ENCODE measurements at regions not wholly inside any gene's neighbourhood (a gene's known extent, or its start where the extent isn't known, plus 50 kb on each side); places are given as distances from the start of the nearest gene placed in this dataset.

DNA sequence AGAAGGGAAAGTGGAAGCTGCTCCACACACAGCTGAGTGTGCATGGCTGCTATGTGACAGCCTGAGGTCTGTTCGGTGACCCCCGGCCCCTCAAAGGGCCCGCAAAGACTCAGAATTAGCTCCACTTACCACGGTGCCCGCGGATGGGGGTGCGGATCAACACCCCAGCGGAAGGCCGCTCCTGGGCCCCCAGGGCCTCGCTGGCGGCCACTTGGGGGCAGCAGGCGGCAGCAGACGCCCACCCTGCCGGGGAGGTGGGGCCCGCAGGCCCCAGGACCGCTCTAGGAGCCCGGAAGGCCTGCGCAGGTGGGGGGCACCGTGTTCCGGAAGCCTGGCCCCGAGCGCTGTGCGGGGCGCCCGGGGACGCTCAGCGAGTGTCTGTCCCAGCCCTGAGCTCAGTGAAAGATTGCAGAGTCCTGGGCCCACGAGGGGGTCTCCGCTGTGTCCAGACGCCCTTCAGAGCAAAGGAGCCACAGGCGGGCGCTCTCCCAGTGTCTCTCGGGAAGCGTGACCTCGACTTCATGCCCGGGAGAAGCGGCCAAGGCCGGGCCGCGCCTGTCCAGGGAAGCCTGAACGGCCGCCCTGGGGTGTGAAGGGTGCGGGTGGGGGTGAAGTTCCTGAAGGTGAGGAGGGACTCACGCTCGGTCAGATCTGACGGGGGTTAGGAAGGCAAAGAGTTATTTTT, 118.7 kb downstream of the VAPA start:
- DNase-seq (ENCODE audit: low read depth in 4 of 4, low spot score in 3 of 4), result peak in 2 of 4 donors; percentile 38 to 39

DNA sequence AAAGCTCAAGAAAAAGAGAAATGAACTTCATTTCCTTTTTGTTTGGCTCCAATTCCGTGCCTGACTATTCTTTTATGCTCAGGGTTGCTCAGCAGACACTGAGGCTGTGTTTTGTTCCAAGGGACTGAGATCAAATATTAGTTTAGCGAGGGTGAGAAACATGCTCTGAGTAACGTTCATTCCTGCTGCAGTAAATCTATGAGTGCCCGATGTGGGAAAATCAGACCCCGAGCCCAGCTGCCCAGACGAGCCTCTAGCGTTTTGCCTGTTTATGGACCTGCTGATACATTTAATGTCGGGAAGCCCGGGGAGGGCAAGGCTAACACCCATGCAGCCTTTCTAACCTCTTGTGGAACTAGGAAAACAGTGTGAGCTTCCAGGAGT, 119.2 kb downstream of the VAPA start:
- DNase-seq (ENCODE audit: low read depth in 4 of 4, low spot score in 3 of 4), result no peak

DNA sequence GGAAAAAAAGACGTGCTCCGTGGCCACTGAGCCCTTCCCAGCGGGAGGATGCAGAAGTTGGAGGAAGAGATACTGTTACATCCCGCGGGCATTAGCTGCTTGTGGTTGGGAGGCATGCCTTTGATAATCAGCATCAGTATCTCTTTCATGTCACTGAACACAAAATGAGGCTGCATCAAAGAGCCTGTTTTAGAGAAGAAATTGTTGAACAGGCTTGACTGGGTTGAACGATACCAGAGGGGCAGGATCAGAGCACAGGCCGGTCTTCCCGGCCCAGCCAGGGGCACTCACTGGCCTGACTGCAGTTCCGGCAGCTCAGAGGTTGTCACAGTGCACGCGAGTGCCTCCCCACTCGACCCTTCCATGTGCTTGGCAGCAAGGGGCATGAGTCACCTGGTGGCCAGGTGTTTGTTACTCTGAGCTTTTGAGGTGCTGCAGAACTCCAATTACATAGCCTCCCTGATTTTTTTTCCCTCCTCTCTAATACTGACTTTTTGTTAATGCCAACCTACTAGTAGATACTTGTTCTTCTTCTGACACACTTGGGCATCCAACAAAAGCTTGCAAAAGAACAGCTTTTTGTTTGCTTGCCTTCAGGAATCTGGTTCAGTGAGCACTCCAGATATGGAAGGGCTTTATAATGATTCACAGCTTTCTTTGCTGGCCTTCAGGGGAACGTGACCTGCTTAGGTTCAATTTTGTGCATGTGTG, 121.6 kb downstream of the VAPA start:
- no peak for DNase-seq (ENCODE audit: low read depth in 4 of 4, low spot score in 3 of 4)

DNA sequence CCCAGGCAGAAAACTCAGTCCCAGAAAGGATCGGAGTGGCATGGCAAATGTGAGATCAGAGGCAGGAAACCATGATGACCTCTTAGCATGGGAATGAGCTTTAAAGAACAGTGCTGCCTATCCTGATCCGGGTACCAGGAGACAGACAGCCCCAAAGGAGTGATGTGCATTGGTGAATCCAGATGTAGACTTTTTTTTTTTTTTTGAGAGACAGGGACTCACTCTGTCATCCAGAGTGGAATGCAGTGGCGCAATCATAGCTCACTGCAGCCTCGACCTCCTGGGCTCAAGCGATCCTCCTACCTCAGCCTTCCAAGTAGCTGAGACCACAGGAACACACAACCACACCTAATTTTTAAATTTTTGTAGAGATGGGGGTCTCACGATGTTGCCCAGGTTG, 122.7 kb downstream of the VAPA start:
- no peak for DNase-seq (ENCODE audit: low read depth in 4 of 4, low spot score in 3 of 4)

DNA sequence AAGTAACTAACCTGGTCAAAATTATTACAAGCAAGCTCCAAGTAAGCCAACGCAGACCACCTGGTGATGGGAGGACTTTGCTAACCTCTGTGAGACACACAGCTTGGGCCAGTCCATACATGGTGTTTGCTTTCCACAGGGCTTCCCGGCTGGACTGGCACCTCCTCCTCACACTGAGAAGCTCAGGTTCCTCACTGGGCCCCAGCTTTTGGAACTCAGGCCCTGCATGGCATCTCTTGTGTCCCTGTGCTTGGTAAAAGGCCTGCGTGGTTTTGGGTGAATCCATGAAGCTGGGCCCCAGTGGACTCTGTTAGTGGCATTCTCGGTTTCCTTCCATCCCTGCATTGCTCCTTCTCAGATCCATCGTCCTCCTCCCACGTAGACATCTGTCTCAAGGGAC, 123.4 kb downstream of the VAPA start:
- no peak for DNase-seq (ENCODE audit: low read depth in 4 of 4, low spot score in 3 of 4)

DNA sequence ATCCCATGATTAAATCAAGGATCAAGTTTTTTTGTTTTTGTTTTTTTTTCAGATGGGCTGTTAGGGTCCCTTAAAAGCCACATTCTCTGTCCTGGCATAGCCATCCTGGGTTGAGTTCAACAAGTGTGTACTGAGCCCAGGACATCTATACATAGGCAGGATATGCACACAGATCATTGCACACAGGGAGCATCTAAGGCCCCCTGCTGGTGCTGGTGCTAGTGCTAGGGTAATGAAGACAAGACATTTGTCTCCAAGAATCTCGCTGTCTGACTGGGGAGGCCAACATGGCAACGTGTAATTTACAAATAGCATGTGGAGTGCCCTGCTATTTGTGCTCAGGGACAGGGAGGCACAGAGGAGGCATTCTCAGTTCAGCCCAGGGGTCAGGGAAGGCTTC, 124.5 kb downstream of the VAPA start:
- DNase-seq (ENCODE audit: low read depth in 4 of 4, low spot score in 3 of 4), result no peak

DNA sequence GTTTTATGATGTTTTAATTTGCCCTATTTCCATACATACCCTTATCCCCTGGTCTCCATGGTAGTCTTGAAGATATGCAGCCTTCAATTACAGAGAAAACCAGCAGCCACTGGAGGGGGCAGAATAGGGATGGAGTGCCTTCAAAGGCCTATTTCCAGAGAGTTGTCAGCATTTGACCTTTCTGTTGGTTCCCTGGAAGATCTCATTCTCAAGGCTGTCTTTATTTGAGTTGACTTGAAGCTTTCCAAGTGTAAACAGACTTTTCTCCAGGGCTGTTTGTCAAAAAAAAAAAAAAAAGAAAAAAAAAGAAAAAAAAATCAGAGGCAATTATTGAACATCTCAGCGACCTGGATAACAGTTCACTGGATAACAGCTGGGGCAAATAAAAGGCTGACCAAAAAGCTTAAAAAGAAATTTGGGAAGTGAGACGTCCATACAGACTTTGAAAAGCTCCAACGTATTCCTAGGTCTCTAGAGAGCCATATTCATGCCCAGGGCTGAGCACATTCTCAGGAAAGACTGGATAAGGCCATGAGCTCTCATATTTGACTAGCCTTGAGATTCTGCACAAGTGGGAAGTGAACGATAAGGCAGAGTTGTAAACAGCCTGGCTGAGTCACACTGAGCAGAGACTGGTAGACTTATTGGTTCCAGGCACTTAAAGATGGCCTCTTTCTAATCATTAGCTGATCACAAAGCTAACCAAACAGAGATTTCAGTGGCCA, 126.6 kb downstream of the VAPA start:
- DNase-seq (ENCODE audit: low read depth in 4 of 4, low spot score in 3 of 4), result no peak

DNA sequence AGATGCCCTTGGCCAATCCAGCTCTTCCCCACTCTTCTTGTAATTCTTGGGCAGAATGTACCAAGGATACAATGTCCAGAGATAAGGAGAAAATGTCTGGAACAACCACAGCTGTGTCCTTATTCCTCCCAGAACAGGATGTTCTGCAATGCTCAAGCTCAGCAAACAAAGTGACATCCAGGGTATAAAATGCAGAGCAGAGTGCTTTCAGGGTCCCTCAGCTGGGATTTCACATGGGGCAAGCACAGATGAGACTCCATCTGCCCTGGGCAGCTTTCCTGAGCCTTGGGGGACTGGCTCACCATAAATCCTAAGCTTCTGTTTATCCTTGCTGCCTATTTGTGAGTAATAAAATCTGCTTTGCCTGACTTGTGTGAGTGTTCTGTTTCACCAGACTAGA, 127.4 kb downstream of the VAPA start:
- no peak for DNase-seq (ENCODE audit: low read depth in 4 of 4, low spot score in 3 of 4)

DNA sequence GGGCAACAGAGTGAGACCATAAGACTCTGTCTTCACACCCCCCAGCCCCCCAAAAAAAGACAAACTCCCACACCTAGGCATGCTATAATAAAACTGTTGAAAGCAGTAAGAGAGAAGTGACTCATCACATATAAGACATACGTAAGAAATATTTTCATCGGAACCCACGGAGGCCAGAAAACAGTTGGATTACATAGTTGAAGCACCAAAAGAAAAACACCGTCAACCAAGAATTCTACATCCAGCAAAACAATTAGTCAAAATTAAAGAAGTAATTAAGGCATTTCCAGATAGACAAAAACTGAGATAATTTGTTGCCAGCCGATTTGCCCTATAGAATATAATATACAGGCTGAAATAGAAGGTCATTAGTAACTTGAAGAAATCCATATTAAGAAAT, 128.7 kb downstream of the VAPA start:
- DNase-seq (ENCODE audit: low read depth in 4 of 4, low spot score in 3 of 4), result no peak

DNA sequence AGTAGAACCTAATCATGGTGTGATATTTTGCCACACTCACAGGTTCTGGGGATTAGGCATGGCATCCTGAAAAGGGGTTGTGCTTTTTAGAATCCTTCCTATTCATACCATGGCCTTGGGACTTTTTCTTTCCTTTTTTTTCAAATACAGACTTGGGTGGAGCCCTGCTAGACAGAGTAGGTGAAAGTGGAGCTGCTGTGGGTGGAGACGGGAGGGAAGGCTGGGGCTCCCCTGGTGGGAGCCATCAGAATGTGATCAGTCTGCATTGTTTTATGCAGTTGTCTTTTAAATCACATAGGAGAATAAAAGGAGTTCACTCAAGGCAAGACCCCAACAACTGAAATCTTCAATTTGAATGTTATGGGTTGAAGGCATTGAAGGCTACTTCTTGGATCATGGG, 130.2 kb downstream of the VAPA start:
- no peak for DNase-seq (ENCODE audit: low read depth in 4 of 4, low spot score in 3 of 4)

DNA sequence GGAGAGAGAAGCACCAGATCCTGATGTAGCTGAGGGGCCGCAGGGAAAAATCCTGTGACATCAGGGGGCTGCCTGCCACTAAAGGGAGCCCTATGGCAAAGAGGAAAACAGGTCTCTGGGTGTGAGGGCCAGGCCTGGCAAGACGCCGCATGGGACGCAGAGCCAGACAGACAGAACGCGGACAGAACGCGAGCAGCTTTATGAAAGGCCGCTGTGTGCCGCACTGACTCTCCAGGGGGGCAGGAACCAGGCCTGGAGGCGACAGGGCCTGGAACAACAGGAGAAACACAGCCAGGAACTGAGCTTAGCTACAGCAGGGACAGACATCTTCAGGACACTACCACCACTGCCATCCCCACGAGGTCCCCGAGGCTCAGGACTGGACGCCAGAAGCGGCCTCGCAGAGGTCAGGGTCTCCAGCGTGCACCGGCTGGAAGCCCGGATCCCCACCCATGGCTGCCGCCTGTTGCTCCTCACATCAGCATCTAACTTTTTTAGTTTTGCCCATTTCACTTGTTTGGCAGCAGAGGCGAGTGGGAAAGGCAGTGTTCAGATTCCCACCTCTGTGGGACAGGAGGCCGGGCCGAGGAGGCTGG, 131.6 kb downstream of the VAPA start:
- no peak for DNase-seq (ENCODE audit: low read depth in 4 of 4, low spot score in 3 of 4)

DNA sequence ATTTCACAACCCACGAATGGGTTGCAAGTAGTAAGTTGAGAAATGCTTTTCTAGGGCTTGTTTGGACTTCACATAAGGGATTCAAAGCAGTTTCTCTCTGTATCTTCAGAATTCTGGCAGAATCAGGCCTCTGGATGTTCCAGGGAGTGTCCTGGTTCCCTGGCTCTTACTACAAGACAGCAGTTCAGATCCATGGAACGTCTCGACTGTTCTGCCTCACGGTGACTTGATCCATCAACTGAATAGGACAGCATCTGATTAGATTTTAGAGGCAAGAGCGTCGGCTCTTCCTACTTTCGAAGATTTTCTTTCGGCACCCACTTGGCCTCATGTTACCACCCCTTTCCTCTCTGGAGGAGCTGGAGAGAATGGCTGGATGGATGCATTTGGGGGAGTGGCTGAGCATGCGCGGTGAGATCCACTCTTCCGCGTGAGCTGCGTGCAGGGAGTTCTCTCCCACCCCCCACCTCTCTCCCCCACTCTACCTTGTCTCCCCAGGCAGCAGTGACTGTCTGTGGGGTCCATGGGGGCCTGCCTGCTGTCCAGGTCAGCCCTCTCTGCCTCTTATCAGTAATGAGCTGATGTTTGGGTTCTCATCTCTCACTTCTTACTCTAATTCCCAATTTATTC, 132.5 kb downstream of the VAPA start:
- no peak for DNase-seq (ENCODE audit: low read depth in 4 of 4, low spot score in 3 of 4)

DNA sequence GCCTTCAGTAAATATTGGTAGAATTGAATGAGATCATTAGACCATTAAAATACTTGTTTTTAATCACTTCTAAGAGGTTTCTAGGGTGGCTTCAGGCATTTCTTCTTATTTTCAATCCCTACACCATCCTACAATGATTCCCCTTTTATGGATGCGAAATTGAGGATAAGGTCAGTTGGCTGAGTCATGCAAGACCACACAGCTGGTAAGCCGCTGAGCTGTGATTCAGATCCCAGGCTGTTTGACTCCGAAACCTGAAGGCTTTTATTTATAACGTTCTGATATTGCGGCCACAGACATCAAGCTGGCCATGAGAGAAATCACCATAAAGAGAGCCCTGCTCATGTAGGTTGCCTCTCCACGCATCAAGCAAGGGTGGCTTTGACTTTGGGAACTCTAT, 133.4 kb downstream of the VAPA start:
- DNase-seq (ENCODE audit: low read depth in 4 of 4, low spot score in 3 of 4), result no peak

DNA sequence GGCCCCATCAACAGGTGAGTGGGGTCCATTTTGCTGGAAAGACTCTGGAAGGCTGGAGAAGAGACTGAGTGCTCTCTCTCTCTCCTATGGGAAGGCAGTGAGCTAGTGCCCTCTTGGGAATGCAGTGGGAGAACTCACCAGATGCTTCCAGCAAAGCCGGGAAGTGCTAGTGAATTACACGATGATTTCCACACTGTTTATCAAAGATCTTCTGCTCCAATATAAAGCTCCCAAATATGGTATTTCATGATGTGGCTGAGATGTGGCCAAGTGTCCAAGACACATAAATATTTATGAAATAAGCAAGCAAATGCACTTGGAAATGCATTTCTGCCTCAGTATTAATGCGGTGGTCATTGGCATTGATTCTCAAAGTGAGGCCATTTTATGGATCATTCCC, 135.9 kb downstream of the VAPA start:
- no peak for DNase-seq (ENCODE audit: low read depth in 4 of 4, low spot score in 3 of 4)

DNA sequence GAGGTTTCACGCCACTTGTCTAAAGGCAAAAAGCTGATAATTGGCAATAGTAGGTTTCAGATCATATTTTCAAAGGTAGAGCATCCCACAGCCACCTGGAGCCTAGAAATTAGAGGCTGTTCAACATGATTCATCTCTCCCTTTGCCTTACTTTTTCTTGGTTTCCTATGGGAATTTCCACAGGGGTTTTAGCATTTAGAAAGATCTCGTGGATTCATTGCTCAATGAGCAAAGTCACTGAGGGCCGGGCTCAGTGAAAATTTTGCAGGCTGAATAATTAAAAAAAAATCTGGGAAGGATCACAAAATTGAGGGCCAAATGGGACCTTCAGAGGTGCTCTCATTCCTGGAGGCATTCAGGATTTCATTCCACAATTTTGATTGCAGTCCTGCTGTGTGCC, 137.1 kb downstream of the VAPA start:
- no peak for DNase-seq (ENCODE audit: low read depth in 4 of 4, low spot score in 3 of 4)

DNA sequence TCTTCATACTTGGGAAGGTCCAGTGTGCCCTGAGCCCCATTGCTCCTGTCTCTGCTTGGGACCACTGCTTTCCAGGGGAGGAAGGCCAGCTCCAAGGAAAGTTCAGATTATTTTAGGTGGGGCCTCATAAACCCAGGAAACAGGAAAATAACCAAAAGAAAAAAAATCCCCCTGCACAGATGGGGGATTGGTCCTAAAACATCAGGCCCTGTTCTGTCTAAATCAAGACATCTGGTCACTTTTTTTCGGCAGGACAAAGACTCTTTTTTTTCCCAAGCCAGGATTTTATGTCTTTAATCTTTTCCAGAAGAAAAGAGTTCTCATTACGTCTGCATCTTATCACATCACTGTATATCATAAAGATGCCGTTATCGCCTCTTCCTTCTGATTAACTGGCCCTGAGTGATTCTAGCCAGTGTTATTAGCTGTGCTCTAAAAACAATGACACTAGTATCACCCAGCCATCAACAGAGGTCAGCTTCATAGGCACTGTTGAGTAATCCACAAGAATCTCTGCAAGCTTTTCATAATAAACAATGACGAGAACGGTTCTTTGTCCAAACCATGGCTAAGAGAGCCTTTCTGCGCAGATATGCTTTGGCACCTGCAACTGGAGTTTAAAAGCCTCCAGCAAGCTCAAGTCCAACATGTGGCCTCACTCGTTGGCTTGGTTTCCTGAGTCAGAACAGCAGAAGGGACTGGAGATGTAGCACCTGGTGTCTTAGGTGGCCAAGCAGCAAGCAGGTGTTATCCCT, 138.2 kb downstream of the VAPA start:
- DNase-seq (ENCODE audit: low read depth in 4 of 4, low spot score in 3 of 4), result no peak

DNA sequence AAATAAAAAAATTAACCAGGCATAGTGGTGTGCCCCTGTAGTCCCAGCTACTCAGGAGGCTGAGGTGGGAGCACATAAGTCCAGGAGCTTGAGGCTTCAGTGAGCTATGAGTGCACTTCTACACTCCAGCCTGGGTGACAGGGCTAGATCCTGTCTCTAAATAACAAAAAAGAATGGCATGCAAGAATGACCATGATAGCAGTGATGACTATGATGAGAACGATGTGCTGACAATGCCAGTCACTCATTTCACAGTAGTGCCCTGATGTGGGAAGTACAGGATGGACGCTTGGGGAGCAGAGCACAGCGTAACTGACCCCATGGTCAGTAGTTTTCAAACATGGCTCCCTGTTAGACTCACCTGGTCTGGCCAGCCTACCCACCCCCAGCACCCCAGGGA, 139.1 kb downstream of the VAPA start:
- DNase-seq (ENCODE audit: low read depth in 4 of 4, low spot score in 3 of 4), result no peak

DNA sequence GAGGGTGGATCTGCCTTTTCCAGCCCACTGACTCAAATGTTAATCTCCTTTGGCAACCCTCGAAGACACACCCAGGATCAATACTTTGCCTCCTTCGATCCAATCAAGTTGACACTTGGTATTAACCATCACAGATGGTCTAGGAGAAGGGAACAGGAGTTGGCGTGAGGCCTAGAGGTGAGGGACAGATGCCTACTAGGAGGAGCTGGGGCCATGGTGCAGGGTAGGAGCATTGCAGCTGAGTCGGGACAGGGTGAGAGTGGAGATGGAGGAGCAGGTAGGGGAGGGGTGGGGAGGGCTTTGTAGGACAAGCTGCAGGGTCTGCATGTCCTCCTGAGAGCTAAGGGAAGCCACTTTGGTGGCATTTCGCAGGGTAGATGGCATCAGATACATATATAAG, 140.0 kb downstream of the VAPA start:
- no peak for DNase-seq (ENCODE audit: low read depth in 4 of 4, low spot score in 3 of 4)

DNA sequence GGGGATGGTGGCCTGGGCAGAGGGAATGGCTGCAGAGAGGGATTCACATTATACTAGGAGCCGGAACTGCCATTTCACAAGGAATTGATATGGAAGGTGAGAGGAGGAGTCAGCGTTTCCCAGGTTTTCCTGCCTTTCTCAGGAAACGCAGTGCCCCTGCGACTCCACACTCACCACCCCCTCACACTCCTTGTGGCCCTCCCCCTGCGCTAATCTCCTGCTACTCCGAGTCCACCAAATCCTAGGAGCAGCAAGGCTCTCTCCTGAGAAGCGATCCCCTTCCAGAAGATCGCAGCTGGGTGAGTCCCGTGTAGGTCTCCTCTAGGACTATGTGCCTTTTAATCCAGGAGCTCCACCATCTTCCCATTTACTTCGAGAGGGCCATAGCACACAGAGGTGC, 140.6 kb downstream of the VAPA start:
- DNase-seq (ENCODE audit: low read depth in 4 of 4, low spot score in 3 of 4), result no peak

DNA sequence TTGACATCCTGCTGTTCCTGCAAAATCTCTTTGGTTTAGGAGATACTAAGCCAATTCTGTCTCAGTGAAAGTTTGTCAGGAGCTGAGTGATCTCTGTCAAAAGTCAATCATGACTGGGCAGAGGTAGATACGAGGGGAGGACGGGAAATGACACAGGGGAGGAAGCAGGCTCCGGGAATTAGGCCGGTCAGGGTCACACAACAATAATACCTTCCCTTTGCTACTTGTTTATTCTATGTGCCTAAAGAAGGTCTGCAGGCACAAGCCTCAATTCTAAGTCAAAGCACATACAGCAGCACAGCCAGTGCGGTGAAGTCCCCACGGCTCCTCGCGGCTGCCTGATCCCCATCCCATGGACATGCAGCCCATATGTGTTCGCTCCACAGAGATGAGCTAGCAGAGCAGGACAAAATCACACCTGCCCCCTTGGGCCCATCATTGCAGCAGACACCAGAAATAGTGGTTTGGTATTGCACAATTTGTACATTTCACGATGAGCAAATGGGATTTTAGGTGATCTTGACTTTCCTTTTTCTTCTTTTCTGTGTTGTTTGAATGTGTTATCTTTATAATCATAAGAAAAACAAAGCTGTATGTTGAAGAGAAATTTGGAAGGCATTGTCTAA, 141.4 kb downstream of the VAPA start:
- DNase-seq (ENCODE audit: low read depth in 4 of 4, low spot score in 3 of 4), result no peak

Data from right renal pelvis (tissue), 4 donors.